Left colon (tissue), 2 donors: ENCODE measurements at regions not wholly inside any gene's neighbourhood (a gene's known extent, or its start where the extent isn't known, plus 50 kb on each side); places are given as distances from the start of the nearest gene placed in this dataset.
"Not testable (repeated sequence)": the region's sequence is repeated elsewhere in the genome, so short reads cannot be mapped to it uniquely, and the experiment has no call there.

Experiments used
- ATAC-seq: fragments of 200-7000 bp; cut with Tn5 transposase; one replicate; pipeline ENCODE4 v1.9.1; 2020; ENCODE audit warnings: mild to moderate bottlenecking, moderate library complexity
- DNase-seq, 2 donors: peaks; one replicate each; pipeline ENCODE4 v3.0.0-alpha.2; 2020
- intact Hi-C, 2 donors: fragments of 100-400 bp; cut with DNase I in 1 of 2; cut with micrococcal nuclease in 1 of 2; formaldehyde crosslinking; loops; one replicate each; pipeline versions ENCODE4 v1.11.2 to v1.14.0; 2022; cut with DNase I, micrococcal nuclease
- donor health status: DM: no; HTN: no; CAD: no.
- donor health status: DM: yes; HTN: yes; CAD: no.

DNA sequence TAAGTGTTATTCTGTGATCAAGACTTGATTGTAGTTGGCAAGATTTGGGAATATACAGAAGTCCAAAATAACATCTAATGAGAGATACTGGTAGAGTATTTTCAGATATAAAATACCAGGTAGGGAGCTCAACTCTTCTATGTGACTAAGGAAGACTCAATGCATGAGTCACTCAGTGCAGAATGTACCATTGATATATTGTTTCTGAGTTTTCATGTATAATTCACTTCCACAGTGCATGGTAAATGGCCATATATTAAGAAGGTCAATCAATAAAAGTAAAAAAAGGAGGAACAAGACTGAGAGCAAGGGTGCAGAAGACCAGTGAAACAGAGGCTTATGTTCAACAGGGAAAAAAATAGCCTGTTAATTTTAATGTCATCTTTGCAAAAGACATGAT lies 1387.9 kb downstream of the CDH8 start:
- no peak for ATAC-seq
- intact Hi-C loops, result no loop called here
- DNase-seq, result no peak

DNA sequence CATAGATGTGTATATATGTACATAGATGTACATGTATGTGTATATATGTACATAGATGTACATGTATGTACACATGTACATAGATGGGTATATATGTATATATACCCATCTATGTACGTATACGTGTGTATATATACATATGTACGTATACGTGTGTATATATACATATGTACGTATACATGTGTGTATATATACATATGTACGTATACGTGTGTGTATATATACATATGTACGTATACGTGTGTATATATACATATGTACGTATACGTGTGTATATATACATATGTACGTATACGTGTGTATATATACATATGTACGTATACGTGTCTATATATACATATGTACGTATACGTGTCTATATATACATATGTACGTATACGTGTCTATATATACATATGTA lies 1388.8 kb downstream of the CDH8 start:
- intact Hi-C loops, result not testable (repeated sequence)

DNA sequence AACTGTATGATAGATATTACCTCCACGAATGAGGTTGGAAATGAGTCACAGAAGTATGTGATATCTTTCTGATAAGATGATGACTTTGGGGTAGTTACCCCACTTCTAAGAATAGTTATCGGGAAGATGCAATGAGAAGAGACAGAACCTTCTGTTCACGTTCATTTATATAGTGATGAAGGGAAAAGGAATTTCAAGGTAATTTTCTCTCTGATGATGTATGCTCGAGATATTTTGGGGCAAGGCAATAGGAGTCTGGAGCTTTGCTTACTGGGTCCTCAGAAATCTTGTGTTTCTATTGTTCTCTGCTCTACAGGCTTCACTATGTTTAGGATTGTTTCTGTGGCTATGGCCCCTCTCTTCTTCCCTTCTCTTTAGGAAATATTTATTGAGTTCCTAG lies 1389.6 kb downstream of the CDH8 start:
- intact Hi-C loops, result no loop called here
- ATAC-seq, result no peak
- DNase-seq, result no peak

More for the DNA sequence above, 1388.8 kb downstream of the CDH8 start:
- not testable (repeated sequence) for ATAC-seq, DNase-seq

DNA sequence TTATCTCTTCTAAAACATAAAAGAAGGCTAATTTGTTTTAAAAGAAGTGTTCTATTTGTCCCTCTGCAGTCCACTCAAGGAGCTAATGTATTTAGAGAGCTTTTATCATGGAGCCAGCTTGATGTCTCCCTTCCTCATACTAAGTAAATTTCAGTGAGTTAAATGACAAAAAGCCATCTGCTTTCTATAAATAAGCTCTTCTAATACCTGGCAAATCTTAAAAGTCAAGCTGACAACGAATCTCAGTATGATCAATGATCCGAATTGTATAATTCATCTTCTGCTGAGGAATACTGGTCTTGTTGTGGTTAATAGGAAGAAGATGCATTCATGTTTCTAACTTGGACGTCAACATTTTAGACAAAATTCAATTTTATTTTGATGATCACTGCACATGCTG lies 1390.7 kb downstream of the CDH8 start:
- no peak for DNase-seq
- no peak for ATAC-seq
- intact Hi-C loops, result no loop called here

DNA sequence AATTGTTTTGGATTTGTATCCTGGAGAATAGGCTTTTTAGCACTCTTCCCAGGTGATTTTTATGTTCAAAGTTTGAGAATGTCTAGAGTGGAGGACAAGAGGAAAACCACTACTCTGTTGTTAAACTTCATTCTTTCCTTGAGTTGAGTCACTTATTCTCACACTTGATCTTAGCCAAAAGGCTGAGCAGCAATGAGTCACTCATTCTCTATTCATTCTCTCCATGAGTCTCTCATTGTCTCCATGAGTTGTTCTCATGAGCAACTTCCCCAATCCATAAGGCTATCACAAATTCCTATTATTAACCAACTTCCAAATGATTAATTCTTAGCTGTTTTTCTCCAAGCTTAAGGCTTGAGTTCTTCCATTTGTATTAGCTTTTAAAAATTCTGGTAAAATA lies 1393.3 kb downstream of the CDH8 start:
- intact Hi-C loops, result no loop called here
- ATAC-seq, result no peak
- no peak for DNase-seq

DNA sequence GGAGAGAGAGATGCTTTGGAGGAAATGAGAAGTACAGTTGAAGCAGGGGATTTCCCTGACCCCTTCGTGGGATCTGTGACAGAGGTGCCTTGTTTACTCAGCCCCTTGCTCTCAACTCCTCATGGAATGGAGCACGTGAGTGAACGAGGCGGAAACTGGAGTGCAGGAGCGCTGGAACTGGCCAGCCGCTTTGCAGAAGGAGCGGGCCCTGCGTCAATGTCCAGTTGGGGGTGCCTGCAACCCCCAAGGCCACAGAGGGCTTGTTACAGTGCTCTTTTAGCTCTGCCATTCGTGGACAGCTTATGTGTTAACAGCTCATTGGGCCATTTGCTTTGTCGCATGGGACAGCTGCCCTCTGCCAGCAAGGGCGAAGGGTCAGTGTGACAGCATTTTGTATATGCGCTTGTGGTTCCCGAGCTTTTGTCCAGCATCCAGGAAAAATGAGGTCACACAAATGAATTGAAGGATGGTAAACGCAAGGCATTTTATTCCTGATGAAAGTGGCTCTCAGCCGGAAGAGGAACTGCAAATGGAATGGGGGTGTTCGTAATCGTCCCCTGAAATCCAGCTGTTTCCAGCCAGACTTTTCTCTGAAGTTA lies 1395.1 kb downstream of the CDH8 start:
- intact Hi-C loops, result no loop called here
- DNase-seq (no peak), ATAC-seq (no peak)

DNA sequence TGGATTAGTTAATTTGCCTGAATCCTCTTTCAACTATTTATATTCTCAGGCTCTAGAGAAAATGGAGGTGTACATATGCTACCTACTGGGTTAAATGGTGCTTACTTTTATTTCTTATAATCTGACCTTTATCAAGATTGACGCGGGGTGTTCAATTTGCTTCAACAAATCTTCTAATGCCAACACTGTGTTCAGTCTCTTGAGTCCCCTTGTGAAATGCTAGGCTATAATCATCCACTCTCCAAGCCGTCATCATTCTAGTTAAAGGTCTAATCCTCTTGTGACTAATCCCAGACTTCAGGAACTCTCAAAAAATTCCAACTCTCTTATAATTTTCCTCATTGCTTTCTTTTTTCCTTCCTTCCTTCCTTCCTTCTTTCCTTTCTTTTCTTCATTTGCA lies 1396.2 kb downstream of the CDH8 start:
- DNase-seq (no peak), ATAC-seq (no peak)
- intact Hi-C loops, result no loop called here

DNA sequence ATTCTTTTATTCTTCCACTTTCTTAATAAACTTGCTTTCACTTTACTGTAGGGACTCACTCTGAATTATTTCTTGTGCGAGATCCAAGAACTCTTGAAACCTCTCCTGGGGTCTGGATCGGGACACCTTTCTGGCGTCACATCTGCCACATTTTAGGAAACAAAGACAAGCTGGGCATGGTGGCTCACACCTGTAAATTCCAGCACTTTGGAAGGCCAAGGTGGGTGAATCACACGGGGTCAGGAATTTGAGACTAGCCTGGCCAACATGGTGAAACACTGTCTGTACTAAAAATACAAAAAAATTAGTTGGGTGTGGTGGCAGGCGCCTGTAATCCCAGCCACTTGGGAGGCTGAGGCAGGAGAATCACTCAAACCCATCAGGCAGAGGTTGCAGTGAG lies 1399.6 kb downstream of the CDH8 start:
- ATAC-seq, intact Hi-C loops, DNase-seq: not testable (repeated sequence)

DNA sequence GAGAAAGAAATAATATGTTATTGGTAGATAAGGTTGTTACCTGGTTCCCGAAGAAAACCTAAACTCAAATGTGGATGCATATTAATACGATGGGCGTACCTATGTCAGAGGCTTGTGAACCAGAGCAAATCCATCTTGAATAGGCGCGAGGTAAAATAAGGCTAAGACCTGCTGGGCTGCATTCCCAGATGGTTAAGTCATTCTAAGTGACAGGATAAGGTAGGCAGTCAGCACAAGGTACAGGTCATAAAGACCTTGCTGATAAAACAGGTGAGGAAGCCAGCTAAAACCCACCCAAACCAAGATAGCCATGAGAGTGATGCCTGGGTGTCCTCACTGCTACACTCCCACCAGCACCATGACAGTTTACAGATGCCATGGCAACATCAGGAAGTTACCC lies 1400.1 kb downstream of the CDH8 start:
- DNase-seq, result no peak
- no peak for ATAC-seq
- intact Hi-C loops, result no loop called here

DNA sequence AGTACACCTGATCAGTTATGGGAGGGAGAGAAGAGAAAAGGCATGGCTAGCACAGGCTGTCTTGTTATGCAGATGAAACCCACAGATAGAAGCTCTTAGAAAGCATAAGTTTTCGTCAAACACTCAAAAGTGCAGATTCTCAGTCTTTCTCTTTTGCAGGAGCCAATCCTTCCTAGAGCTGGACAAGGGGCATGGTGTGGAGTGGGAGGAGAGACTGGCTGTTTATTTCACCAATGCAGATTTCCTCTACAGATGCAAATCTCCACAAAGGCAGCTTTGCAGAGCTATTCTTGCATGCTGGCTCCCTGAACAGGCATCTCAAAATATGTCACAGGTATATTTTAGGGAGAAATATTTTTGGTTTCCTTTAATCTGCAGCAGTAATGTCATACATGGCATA lies 1400.7 kb downstream of the CDH8 start:
- no peak for ATAC-seq
- intact Hi-C loops, result no loop called here
- no peak for DNase-seq

DNA sequence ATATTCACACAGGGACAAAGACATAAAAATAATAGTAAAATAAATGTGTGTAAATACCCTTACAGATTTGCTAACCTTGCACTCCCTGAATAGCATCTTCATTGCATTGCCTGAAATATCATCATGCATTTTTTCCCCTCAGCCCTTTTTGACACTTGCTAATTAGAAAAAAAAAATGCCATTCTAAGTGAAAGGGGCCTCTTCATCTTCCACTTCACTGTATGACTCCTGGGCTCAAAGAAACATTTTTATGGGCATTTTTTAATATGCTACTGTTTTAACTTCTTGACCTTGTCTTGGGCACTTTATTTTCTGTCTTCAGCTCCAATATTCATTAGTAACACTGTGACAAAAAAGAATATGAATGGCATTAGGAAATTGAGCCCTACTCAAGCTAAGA lies 1424.4 kb downstream of the CDH8 start:
- intact Hi-C loops, result no loop called here
- ATAC-seq (no peak), DNase-seq (no peak)

DNA sequence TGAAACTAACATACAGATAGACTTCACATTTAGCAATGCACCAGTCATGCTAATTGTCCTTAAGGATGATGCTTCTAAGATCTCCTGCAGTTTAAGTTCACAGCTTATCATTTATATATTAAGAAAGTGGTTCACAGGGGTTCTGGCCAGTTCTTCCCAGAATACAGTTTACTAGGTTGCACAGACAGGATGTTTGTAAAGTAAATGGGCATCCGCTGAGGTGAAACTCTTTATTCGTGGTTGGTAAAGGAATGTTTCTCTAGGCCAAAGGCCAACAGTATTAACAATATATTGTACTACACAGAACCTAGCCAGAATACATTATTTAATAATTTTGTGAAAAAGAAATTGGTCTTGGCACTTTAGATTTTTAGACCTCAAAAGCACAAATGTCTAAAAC lies 1427.3 kb downstream of the CDH8 start:
- no peak for ATAC-seq
- intact Hi-C loops, result no loop called here
- no peak for DNase-seq

DNA sequence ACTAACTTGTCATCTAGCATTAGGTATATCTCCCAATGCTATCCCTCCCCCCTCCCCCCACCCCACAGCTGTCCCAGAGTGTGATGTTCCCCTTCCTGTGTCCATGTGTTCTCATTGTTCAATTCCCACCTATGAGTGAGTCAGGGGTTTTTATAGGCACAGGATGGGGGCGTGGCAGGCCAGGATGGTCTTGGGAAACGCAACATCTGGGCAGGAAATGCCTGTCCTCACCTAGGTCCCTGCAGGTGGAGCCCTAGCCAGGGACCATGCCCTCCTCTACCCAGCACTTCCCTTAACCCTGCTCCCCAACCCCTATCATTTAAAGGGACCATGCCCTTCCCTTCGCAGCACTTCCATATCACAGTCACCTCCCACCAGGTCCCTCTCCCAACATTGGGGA lies 1430.6 kb downstream of the CDH8 start:
- ATAC-seq, intact Hi-C loops, DNase-seq: not testable (repeated sequence)

DNA sequence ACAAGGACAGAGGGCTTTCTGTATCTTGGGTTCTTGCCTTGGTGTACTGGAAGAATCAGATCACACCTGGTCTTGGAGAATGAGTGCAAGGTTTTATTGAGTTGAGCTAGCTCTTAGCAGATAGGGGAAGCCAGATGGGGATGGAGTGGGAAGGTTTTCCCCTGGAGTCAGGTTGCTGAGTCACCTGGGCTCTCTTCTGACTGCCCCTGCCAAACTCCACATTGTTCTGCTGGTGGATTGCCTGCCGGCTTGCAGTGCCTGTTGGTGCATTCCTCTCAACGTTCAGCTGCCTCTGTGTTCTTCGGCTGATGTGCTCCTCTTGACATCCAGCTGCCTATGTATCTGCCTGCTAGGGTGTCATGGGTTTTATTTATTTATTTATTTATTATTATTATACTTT lies 1431.1 kb downstream of the CDH8 start:
- ATAC-seq, result no peak
- intact Hi-C loops, result no loop called here
- DNase-seq, result no peak

DNA sequence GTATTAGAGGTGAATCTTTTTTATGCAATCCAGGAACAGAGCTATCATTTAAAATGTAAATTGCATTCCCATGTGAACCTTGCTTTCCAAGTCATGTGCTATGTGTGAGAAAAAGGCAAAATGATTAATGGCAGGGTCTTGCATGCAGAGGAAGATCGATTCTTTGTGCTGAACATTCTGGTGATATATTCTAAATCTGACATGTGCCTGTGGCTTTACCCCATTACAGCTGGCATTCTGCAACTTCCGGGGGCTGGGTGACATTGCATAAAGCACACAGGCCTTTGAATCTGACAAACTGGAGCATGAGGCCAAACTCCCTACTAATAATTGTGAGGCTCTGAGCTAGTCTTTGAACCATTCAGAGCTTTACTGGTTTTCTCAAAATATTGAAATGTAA lies 1449.7 kb downstream of the CDH8 start:
- intact Hi-C loops, result no loop called here
- DNase-seq, result no peak

DNA sequence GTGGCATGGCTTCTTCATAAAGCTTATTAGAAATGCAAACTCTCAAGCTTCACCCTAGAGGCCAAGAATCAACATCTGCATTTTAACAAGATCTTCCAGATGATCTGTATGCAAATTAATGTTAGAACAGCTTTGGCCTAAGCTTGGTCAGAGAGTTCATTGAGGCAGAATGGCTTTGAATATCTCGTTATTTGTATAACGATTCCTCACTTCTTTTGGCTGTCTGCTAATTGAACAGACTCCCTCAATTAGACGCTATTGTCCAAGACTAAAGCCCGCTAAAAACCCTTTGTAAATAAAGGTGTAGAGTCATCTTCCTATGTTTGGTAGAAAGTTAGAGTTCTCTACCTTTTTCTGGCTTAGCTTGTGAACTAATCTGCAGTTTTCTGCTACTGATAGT lies 1453.7 kb downstream of the CDH8 start:
- intact Hi-C loops, result no loop called here
- ATAC-seq, result no peak
- no peak for DNase-seq

More for the DNA sequence above, 1449.7 kb downstream of the CDH8 start:
- no peak for ATAC-seq

DNA sequence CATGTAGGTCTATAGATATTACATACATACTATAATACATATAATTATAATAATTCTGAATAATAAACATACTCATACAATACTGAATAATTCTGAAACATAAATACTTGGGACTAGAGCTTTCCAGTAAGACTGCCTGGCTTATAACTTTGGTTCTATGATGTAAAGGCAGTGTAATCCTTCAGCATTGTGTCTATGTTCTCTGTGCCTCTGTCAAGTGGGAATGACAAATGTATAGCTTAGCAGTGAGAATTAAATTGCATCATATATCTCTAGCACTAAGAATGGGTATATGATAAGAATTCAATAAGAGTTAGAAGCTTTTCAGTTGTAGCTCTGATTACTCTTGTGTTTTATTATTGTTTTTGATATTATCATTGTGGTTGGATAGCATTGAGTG lies 1469.3 kb downstream of the CDH8 start:
- intact Hi-C loops, result no loop called here
- ATAC-seq (no peak), DNase-seq (no peak)

DNA sequence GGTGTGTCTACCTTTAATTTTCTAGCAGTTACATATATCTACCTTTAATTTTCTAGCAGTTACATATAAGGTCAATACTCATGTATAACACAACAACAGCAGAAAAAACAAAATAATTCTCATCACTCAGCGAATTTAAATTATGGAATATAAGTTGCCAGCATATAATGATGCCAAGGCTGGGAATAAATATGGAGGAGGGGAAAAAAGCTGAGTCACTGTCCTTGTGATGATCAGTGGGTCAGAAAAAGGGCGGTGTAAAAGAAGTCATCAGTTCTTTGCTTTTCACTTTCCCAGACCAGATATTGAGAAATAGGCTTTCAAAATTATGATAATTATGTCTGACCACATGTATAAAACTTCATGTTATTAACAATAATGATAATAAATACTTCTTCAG lies 1471.7 kb downstream of the CDH8 start:
- intact Hi-C loops, result no loop called here
- DNase-seq (no peak), ATAC-seq (no peak)

DNA sequence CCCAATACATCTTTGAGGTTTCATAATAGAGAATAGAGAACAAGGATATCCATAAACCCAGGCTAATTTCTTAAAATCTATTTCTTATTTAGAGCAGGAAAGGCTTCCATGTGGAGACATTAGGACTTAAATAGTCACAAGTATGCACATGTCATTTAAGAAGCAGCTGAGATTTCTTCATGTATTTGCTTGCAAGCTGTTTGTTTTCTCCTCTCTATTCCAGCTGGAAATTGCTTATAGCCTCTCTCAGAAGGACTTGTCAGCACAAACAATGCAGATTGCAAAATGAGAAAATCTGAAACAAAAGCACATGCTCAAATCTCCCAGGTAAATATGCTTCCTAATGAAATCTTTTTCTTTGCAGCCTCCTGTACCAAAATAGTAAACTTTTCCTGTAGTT lies 1473.1 kb downstream of the CDH8 start:
- intact Hi-C loops, result no loop called here
- ATAC-seq (no peak), DNase-seq (no peak)

DNA sequence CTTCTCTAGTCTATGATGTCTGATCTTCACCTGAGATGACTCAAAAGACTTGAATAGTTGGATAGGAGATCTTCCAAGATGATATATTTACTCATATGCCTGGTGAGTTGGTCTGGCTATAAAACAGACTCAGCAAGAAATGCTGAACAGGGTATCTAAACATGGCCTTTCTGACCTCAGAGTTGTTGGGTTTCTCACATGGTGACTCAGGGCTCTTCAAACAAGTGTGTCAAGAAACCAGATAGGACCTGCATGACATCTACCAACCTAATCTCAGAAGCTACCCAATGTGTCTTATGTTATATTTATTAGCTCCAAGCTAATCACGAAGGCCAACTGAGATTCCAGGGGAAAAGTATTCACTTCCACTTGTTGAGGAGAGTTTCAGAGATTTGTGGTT lies 1477.3 kb downstream of the CDH8 start:
- DNase-seq (no peak), ATAC-seq (no peak)
- intact Hi-C loops, result no loop called here

DNA sequence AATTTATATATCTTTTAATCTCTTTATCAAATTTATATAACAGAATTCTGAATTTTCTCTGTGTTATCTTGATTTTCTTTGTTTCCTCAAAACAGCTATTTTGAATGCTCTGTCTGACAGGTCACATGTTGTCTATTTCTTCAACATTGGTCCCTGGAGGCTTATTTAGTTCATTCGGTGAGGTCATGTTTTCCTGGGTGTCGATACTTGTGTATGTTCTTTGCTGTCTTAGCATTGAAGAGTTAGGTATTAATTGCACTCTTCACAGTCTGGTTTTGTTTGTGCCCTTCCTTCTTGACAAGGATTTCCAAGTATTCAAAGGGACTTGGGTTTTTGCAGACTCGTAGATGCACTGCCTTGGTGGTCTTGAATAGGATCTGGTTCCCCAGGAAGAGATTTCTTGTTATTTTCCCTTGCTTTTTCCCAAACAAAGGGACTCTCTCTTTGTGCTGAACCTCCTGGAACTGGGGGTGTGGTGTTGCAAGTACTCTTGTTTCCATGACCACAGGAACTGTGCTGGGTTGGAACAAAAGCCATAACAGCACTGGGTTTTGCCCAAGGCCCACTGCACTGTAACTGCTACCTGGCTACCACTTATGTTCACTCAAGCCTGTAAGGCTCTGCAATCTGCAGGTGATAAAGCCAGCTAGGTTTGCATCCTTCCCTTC lies 1483.0 kb downstream of the CDH8 start:
- intact Hi-C loops, result no loop called here
- no peak for ATAC-seq
- DNase-seq, result no peak
